IMR-90 (cell line): ENCODE measurements at regions not wholly inside any gene's neighbourhood (a gene's known extent, or its start where the extent isn't known, plus 50 kb on each side); places are given as distances from the start of the nearest gene placed in this dataset.

Source experiments
- NFE2L2 ChIP-seq: fragments of 150-350 bp; IDR thresholded peaks from 2 replicates; pipeline ENCODE4 v1.6.1; 2016; ENCODE audit warnings: low read depth, mild to moderate bottlenecking, low read length
- POLR2A ChIP-seq: IDR thresholded peaks from 2 replicates; pipeline ENCODE4 v1.6.1; 2012; ENCODE audit warnings: mild to moderate bottlenecking, low read depth, low read length
- RCOR1 ChIP-seq: IDR thresholded peaks from 2 replicates; pipeline ENCODE4 v1.6.1; 2012; ENCODE audit warnings: mild to moderate bottlenecking, low read length, improper control_type of control experiment; ENCODE audit not compliant: insufficient replicate concordance
- USF2 ChIP-seq: fragments of 150-350 bp; IDR thresholded peaks from 2 replicates; pipeline ENCODE4 v1.6.1; 2017; ENCODE audit warnings: mild to moderate bottlenecking, antibody characterized with exemption, low read length, low read depth
- TF ChIP-seq, protein P1 (sequence below): conservative IDR thresholded peaks from 2 replicates; pipeline ENCODE4 v1.5.1; 2012; ENCODE audit warnings: mild to moderate bottlenecking, low read depth, low read length, improper control_type of control experiment

GRCh38 chr4:126715681-126716080, 917.1 kb upstream of the INTU start:
- no peak for TF ChIP-seq USF2
- TF ChIP-seq, protein P1, sequence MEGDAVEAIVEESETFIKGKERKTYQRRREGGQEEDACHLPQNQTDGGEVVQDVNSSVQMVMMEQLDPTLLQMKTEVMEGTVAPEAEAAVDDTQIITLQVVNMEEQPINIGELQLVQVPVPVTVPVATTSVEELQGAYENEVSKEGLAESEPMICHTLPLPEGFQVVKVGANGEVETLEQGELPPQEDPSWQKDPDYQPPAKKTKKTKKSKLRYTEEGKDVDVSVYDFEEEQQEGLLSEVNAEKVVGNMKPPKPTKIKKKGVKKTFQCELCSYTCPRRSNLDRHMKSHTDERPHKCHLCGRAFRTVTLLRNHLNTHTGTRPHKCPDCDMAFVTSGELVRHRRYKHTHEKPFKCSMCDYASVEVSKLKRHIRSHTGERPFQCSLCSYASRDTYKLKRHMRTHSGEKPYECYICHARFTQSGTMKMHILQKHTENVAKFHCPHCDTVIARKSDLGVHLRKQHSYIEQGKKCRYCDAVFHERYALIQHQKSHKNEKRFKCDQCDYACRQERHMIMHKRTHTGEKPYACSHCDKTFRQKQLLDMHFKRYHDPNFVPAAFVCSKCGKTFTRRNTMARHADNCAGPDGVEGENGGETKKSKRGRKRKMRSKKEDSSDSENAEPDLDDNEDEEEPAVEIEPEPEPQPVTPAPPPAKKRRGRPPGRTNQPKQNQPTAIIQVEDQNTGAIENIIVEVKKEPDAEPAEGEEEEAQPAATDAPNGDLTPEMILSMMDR = no peak
- no peak for TF ChIP-seq POLR2A
- no peak for TF ChIP-seq NFE2L2
- no peak for TF ChIP-seq RCOR1
